ENCODE measurements at regions not wholly inside any gene's neighbourhood (a gene's known extent, or its start where the extent isn't known, plus 50 kb on each side); places are given as distances from the start of the nearest gene placed in this dataset.

DNA sequence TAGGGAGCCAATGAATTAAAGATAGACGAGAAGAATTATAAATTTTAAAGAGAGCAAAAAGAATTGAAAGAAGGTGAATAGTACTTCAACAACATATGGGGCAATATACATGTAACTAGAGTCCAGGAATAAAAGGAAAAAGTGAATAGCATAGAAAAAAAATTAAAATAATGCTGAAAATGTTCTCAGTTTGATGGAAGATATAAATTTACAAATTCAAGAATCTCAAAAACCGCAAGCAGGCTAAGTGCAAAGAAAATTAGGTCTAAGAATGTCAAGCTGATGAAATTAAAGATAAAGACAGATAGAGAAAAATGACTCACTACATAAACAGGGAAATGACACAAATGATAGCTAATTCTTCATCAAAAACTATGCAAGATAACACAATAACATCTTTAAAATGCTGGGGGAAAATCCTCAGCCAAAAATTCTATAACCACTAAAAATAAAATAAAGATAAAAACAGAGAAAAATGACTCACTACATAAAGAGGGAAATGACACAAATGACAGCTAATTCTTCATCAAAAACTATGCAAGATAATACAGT lies 326.3 kb downstream of the TBX15 start:
- POLR2A ChIA-PET (ENCODE audit: unreplicated experiment) = no interaction called here

More for the DNA sequence above, 326.3 kb downstream of the TBX15 start:
- no peak overlapping the region for H3K9ac ChIP-seq (ENCODE audit: low read depth, low read length)
- H2BK15ac ChIP-seq (ENCODE audit: low read depth, low read length) = no peak overlapping the region
- no peaks in the 10 kb centered on the region for H3K9me3 ChIP-seq (ENCODE audit: control insufficient read depth, insufficient read depth, low read length)
- no peak overlapping the region for H2BK5ac ChIP-seq (ENCODE audit: low read depth, low read length, poor library complexity, severe bottlenecking)
- dilution Hi-C loops (cut with HindIII; ENCODE audit: low sequenced_read_pairs, unreplicated experiment) (no loop called here), in situ Hi-C loops (cut with MboI; ENCODE audit: low sequenced_read_pairs) (no loop called here), intact Hi-C loops (cut with micrococcal nuclease) (no loop called here)
- no peak overlapping the region for H4K5ac ChIP-seq (ENCODE audit: low read depth, low read length)
- no peaks in the 10 kb centered on the region for H3K79me1 ChIP-seq (ENCODE audit: low read depth in 1 of 2, low read length in 2 of 2)
- H3K4me2 ChIP-seq (ENCODE audit: low read depth, low read length) = no peak overlapping the region
- DNase-seq = no peak
- CTCF ChIA-PET = interaction anchor here (0.7 kb wide), 1 partner anchor 46 kb away, joined by 3 read pairs; no protein-coding TSS in a partner anchor
- no peak overlapping the region for H3K4me3 ChIP-seq (ENCODE audit: insufficient read depth, low read depth, low read length)
- H4K8ac ChIP-seq (ENCODE audit: low read depth in 2 of 2, low read length in 2 of 2) = no peak overlapping the region
- no peak overlapping the region for H4K91ac ChIP-seq (ENCODE audit: insufficient read depth, low read depth, low read length)
- H2AK5ac ChIP-seq (ENCODE audit: low read depth, low read length) = no peak overlapping the region
- no peak overlapping the region for H3K14ac ChIP-seq (replicated peaks; ENCODE audit: low read depth, low read length)
- no peaks in the 10 kb centered on the region for H3K9me1 ChIP-seq (ENCODE audit: insufficient read depth, low read length)
- no TSS peak for BruUV-seq (replicated peaks)
- no peak overlapping the region for H3K56ac ChIP-seq (ENCODE audit: extremely low read depth, insufficient read depth, low read length)
- no peak overlapping the region for H2AFZ ChIP-seq (replicated peaks; ENCODE audit: low read length, poor library complexity)
- H3K4me1 ChIP-seq (ENCODE audit: control insufficient read depth, insufficient read depth, low read length) = no peaks in the 10 kb centered on the region
- no peak overlapping the region for H3K18ac ChIP-seq (ENCODE audit: low read depth, low read length)
- no peak overlapping the region for H2BK20ac ChIP-seq (ENCODE audit: low read depth, low read length)
- ATAC-seq (ENCODE audit: low read depth) = no peak
- no peaks in the 10 kb centered on the region for H3K27me3 ChIP-seq (ENCODE audit: control insufficient read depth, insufficient read depth, low read length)
- 40% methylated on average over 1 of the region's 2 CpGs; no CpG with 5 or more reads in 1 of the 2 experiments for WGBS, 2 experiments (ENCODE audit: extremely low coverage in 2 of 2, insufficient read length in 1 of 2)
- H4K20me1 ChIP-seq (ENCODE audit: insufficient read depth, low read length) = no peaks in the 10 kb centered on the region
- H3K36me3 ChIP-seq (ENCODE audit: control insufficient read depth, insufficient read depth, low read length) = no peaks in the 10 kb centered on the region
- no peak overlapping the region for H3K27ac ChIP-seq (ENCODE audit: insufficient read depth, low read length)
- no peak overlapping the region for H3K4ac ChIP-seq (ENCODE audit: low read depth, low read length)
- H2BK120ac ChIP-seq (ENCODE audit: low read depth, low read length) = no peak overlapping the region
- H2AK9ac ChIP-seq (replicated peaks; ENCODE audit: low read depth, low read length, poor library complexity) = no peak overlapping the region
- no peak overlapping the region for H3K23ac ChIP-seq (ENCODE audit: low read depth, low read length)
- TF ChIP-seq CEBPB (IDR thresholded peaks at IDR 0.05; ENCODE audit: low read depth, low read length) = no peak
- no peak for TF ChIP-seq SMC3 (IDR thresholded peaks at IDR 0.05; ENCODE audit: low read depth, low read length)
- TF ChIP-seq, protein P1, sequence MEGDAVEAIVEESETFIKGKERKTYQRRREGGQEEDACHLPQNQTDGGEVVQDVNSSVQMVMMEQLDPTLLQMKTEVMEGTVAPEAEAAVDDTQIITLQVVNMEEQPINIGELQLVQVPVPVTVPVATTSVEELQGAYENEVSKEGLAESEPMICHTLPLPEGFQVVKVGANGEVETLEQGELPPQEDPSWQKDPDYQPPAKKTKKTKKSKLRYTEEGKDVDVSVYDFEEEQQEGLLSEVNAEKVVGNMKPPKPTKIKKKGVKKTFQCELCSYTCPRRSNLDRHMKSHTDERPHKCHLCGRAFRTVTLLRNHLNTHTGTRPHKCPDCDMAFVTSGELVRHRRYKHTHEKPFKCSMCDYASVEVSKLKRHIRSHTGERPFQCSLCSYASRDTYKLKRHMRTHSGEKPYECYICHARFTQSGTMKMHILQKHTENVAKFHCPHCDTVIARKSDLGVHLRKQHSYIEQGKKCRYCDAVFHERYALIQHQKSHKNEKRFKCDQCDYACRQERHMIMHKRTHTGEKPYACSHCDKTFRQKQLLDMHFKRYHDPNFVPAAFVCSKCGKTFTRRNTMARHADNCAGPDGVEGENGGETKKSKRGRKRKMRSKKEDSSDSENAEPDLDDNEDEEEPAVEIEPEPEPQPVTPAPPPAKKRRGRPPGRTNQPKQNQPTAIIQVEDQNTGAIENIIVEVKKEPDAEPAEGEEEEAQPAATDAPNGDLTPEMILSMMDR (conservative IDR thresholded peaks at IDR 0.05; ENCODE audit: low read depth, low read length) = no peak
- TF ChIP-seq, protein P2, sequence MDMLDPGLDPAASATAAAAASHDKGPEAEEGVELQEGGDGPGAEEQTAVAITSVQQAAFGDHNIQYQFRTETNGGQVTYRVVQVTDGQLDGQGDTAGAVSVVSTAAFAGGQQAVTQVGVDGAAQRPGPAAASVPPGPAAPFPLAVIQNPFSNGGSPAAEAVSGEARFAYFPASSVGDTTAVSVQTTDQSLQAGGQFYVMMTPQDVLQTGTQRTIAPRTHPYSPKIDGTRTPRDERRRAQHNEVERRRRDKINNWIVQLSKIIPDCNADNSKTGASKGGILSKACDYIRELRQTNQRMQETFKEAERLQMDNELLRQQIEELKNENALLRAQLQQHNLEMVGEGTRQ (IDR thresholded peaks at IDR 0.05; ENCODE audit: low read depth, low read length) = no peak
- TF ChIP-seq, protein P3, sequence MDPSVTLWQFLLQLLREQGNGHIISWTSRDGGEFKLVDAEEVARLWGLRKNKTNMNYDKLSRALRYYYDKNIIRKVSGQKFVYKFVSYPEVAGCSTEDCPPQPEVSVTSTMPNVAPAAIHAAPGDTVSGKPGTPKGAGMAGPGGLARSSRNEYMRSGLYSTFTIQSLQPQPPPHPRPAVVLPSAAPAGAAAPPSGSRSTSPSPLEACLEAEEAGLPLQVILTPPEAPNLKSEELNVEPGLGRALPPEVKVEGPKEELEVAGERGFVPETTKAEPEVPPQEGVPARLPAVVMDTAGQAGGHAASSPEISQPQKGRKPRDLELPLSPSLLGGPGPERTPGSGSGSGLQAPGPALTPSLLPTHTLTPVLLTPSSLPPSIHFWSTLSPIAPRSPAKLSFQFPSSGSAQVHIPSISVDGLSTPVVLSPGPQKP (IDR thresholded peaks at IDR 0.05; ENCODE audit: borderline replicate concordance, low read depth, low read length) = no peak
- TF ChIP-seq MXI1 (IDR thresholded peaks at IDR 0.05; ENCODE audit: borderline replicate concordance, low read depth, low read length) = no peak
- TF ChIP-seq BHLHE40 (IDR thresholded peaks at IDR 0.05; ENCODE audit: low read depth, low read length) = no peak
- TF ChIP-seq RAD21 (IDR thresholded peaks at IDR 0.05; ENCODE audit: low read length) = no peak
